Mesenchymal stem cell (in vitro differentiated cells and primary cell): ENCODE measurements at regions not wholly inside any gene's neighbourhood (a gene's known extent, or its start where the extent isn't known, plus 50 kb on each side); places are given as distances from the start of the nearest gene placed in this dataset.

Experiments
- DNase-seq: peaks from one replicate; pipeline ENCODE4 v3.0.0-alpha.2; 2013
- H2AFZ ChIP-seq: one replicate; pipeline ENCODE4 v1.6.1; 2013; ENCODE audit warnings: low read depth, mild to moderate bottlenecking, control low read depth, inconsistent platforms, low read length, moderate library complexity
- H2AK5ac ChIP-seq: 2 replicates; pipeline ENCODE4 v1.6.1; 2013; ENCODE audit warnings: low read length, moderate library complexity, mild to moderate bottlenecking, inconsistent platforms; ENCODE audit not compliant: severe bottlenecking
- H2BK120ac ChIP-seq: one replicate; pipeline ENCODE4 v1.6.1; 2013; ENCODE audit warnings: low read depth, mild to moderate bottlenecking, inconsistent platforms, low read length, moderate library complexity
- H2BK12ac ChIP-seq, 2 experiments: one replicate each; pipeline ENCODE4 v1.6.1; 2013; ENCODE audit warnings: inconsistent platforms in 2 of 2, low read length in 2 of 2, mild to moderate bottlenecking in 2 of 2, moderate library complexity in 2 of 2, control low read depth in 1 of 2
- H2BK15ac ChIP-seq: one replicate; pipeline ENCODE4 v1.6.1; 2013; ENCODE audit warnings: mild to moderate bottlenecking, low read depth, inconsistent platforms; ENCODE audit not compliant: poor library complexity, severe bottlenecking
- H2BK5ac ChIP-seq: 2 replicates; pipeline ENCODE4 v1.6.1; 2013; ENCODE audit warnings: low read depth, mild to moderate bottlenecking, low read length, control low read depth, inconsistent platforms; ENCODE audit not compliant: poor library complexity, severe bottlenecking
- H3K14ac ChIP-seq, 2 experiments: one replicate each; pipeline ENCODE4 v1.6.1; 2013; ENCODE audit warnings: inconsistent platforms in 2 of 2, low read length in 2 of 2, control low read depth in 1 of 2, mild to moderate bottlenecking in 1 of 2, moderate library complexity in 1 of 2
- H3K18ac ChIP-seq, 2 experiments: one replicate each; pipeline ENCODE4 v1.6.1; 2013; ENCODE audit warnings: inconsistent platforms in 2 of 2, low read length in 2 of 2, control low read depth in 1 of 2, low read depth in 1 of 2, mild to moderate bottlenecking in 1 of 2
- H3K23ac ChIP-seq, 2 experiments: one replicate each; pipeline ENCODE4 v1.6.1; 2013; ENCODE audit warnings: inconsistent platforms in 2 of 2, low read length in 2 of 2, mild to moderate bottlenecking in 2 of 2, moderate library complexity in 2 of 2, control low read depth in 1 of 2
- H3K27ac ChIP-seq: 2 replicates; pipeline ENCODE4 v1.5.1; 2013; ENCODE audit warnings: mild to moderate bottlenecking, moderate library complexity, low read length, control low read depth, inconsistent platforms; ENCODE audit not compliant: poor library complexity, severe bottlenecking
- H3K27me3 ChIP-seq, 2 experiments: 2 replicates each; pipeline versions ENCODE4 v1.6.1 to v1.7.0; 2013; ENCODE audit warnings: low read length in 2 of 2, mild to moderate bottlenecking in 2 of 2, moderate library complexity in 2 of 2, control low read depth in 1 of 2, inconsistent platforms in 1 of 2; ENCODE audit not compliant: control insufficient read depth in 1 of 2, insufficient read depth in 1 of 2
- H3K36me3 ChIP-seq, 2 experiments: 2 replicates each; pipeline versions ENCODE4 v1.6.1 to v1.7.0; 2013; ENCODE audit warnings: low read length in 2 of 2, control low read depth in 1 of 2, inconsistent platforms in 1 of 2, low read depth in 1 of 2, mild to moderate bottlenecking in 1 of 2; ENCODE audit not compliant: insufficient read depth in 2 of 2, control insufficient read depth in 1 of 2
- H3K4ac ChIP-seq, 2 experiments: one replicate each; pipeline ENCODE4 v1.6.1; 2013; ENCODE audit warnings: inconsistent platforms in 2 of 2, low read length in 2 of 2, mild to moderate bottlenecking in 2 of 2, moderate library complexity in 2 of 2, control low read depth in 1 of 2, low read depth in 1 of 2
- H3K4me1 ChIP-seq: 2 replicates; pipeline ENCODE4 v1.6.1; 2013; ENCODE audit warnings: low read depth, low read length, control low read depth; ENCODE audit not compliant: control insufficient read depth, insufficient read depth
- H3K4me2 ChIP-seq: 2 replicates; pipeline ENCODE4 v1.6.1; 2013; ENCODE audit warnings: low read length, mild to moderate bottlenecking, inconsistent platforms; ENCODE audit not compliant: poor library complexity, severe bottlenecking
- H3K4me3 ChIP-seq, 2 experiments: 2 replicates each; pipeline versions ENCODE4 v1.5.1 to v1.7.0; 2013; ENCODE audit warnings: low read length in 2 of 2, mild to moderate bottlenecking in 2 of 2, control low read depth in 1 of 2, low read depth in 1 of 2; ENCODE audit not compliant: insufficient read depth in 1 of 2
- H3K79me1 ChIP-seq: replicated peaks from 2 replicates; pipeline ENCODE4 v1.6.1; 2013; ENCODE audit warnings: mild to moderate bottlenecking, control low read depth, low read length, inconsistent platforms; ENCODE audit not compliant: poor library complexity, severe bottlenecking
- H3K9ac ChIP-seq: 2 replicates; pipeline ENCODE4 v1.7.0; 2013; ENCODE audit warnings: mild to moderate bottlenecking, low read length, moderate library complexity
- H3K9me3 ChIP-seq: 2 replicates; pipeline ENCODE4 v1.7.0; 2013; ENCODE audit warnings: mild to moderate bottlenecking, low read length; ENCODE audit not compliant: control insufficient read depth
- H4K8ac ChIP-seq: one replicate; pipeline ENCODE4 v1.6.1; 2013; ENCODE audit warnings: inconsistent platforms, mild to moderate bottlenecking, low read length, moderate library complexity
- H4K91ac ChIP-seq: one replicate; pipeline ENCODE4 v1.6.1; 2013; ENCODE audit warnings: mild to moderate bottlenecking, low read length, inconsistent platforms
- WGBS: methylation state at CpG from one replicate; pipeline ENCODE4 v1.1.7; 2013; ENCODE audit warnings: mixed read lengths; 5-methylcytosine and 5-hydroxymethylcytosine counted together

GRCh38 chr13:89650226-89650625 is 1697.3 kb upstream of the MIR17HG start:
- H3K9ac ChIP-seq, result no peak overlapping the region
- no peak overlapping the region for H2AFZ ChIP-seq
- no peak overlapping the region for H2BK15ac ChIP-seq
- no peak overlapping the region for H3K27ac ChIP-seq
- H3K4me2 ChIP-seq, result no peak overlapping the region
- no peak overlapping the region for H3K18ac ChIP-seq
- H2AK5ac ChIP-seq, result no peak overlapping the region
- no peak overlapping the region for H2BK12ac ChIP-seq
- H2BK5ac ChIP-seq, result no peak overlapping the region
- 91% methylated on average over 7 of the region's 7 CpGs for WGBS
- H2BK120ac ChIP-seq, result no peak overlapping the region
- H3K9me3 ChIP-seq, result peaks cover 27% of the 10 kb centered on the region
- no peak overlapping the region for H3K4ac ChIP-seq
- no peaks in the 10 kb centered on the region for H3K36me3 ChIP-seq
- H4K91ac ChIP-seq, result no peak overlapping the region
- H3K14ac ChIP-seq, result no peak overlapping the region
- DNase-seq, result no peak
- no peaks in the 10 kb centered on the region for H3K79me1 ChIP-seq
- H3K23ac ChIP-seq, result no peak overlapping the region
- no peak overlapping the region for H4K8ac ChIP-seq
- H3K27me3 ChIP-seq, result no peaks in the 10 kb centered on the region
- no peak overlapping the region for H3K4me3 ChIP-seq
- no peaks in the 10 kb centered on the region for H3K4me1 ChIP-seq

DNA sequence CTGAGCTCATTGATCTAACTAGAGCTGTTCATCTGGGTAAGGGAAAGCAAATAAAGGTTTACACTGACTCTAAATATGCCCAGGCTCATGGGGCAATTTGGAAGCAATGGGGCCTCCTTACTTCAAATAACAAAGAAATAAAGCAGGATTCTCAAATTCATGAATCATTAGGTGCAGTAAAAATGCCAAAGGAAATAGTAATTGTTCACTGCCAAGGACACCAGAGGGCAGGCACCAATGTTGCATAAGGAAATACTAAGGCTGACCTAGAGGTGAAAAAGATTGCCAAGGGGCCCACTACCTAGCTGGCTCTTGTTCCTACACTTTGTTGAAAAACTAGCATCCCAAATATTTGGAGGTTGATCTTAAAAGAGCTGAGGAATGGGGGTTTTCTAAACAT is 1686.7 kb upstream of the MIR17HG start:
- no peak overlapping the region for H2AK5ac ChIP-seq
- H3K9me3 ChIP-seq, result peaks cover 7% of the 10 kb centered on the region
- no peaks in the 10 kb centered on the region for H3K36me3 ChIP-seq
- no peak for DNase-seq
- no peak overlapping the region for H2BK12ac ChIP-seq
- no peak overlapping the region for H2AFZ ChIP-seq
- H3K4me2 ChIP-seq, result no peak overlapping the region
- H4K8ac ChIP-seq, result no peak overlapping the region
- H2BK15ac ChIP-seq, result no peak overlapping the region
- H3K14ac ChIP-seq, result no peak overlapping the region
- no peak overlapping the region for H3K23ac ChIP-seq
- no peak overlapping the region for H3K27ac ChIP-seq
- no peak overlapping the region for H3K4me3 ChIP-seq
- no peak overlapping the region for H3K4ac ChIP-seq
- H3K9ac ChIP-seq, result no peak overlapping the region
- H2BK120ac ChIP-seq, result no peak overlapping the region
- H3K27me3 ChIP-seq, result no peaks in the 10 kb centered on the region
- H3K79me1 ChIP-seq, result no peaks in the 10 kb centered on the region
- H2BK5ac ChIP-seq, result no peak overlapping the region
- H3K4me1 ChIP-seq, result no peaks in the 10 kb centered on the region
- no peak overlapping the region for H3K18ac ChIP-seq
- H4K91ac ChIP-seq, result no peak overlapping the region

DNA sequence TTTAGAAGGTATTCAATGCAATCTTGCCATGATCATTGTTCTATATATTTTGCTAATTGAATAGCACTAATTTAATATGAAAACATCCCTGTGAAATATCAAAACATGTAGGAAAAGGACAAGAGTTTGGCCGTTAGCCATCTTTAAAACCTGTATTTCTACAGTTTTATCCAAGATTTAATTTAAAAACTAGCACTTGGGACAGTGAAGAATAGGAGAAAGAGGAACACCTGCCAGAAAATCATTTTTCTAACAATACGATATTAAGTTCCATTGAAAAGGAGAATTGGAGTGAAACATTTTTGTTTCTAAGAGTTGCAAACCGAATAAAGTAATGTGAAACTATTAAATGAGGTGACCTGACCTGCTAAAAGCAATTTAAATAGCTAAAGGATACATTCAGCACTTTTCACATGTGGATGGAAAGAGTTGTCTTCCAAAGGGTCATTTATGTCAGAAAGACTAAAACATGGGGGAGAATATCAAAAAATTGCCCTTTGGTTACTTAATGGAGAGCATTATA is 1673.6 kb upstream of the MIR17HG start:
- H2AFZ ChIP-seq, result no peak overlapping the region
- no peak overlapping the region for H2BK15ac ChIP-seq
- no peak overlapping the region for H3K18ac ChIP-seq
- no peak overlapping the region for H2BK120ac ChIP-seq
- no peak overlapping the region for H3K4me2 ChIP-seq
- no peak overlapping the region for H3K14ac ChIP-seq
- H3K79me1 ChIP-seq, result no peaks in the 10 kb centered on the region
- H3K27me3 ChIP-seq, result no peaks in the 10 kb centered on the region
- H3K4me3 ChIP-seq, result no peak overlapping the region
- WGBS, result 91% methylated on average over 2 of the region's 3 CpGs
- H2AK5ac ChIP-seq, result no peak overlapping the region
- H2BK5ac ChIP-seq, result no peak overlapping the region
- no peaks in the 10 kb centered on the region for H3K9me3 ChIP-seq
- no peak overlapping the region for H3K23ac ChIP-seq
- no peaks in the 10 kb centered on the region for H3K36me3 ChIP-seq
- H4K8ac ChIP-seq, result no peak overlapping the region
- H3K4ac ChIP-seq, result no peak overlapping the region
- H3K9ac ChIP-seq, result no peak overlapping the region
- DNase-seq, result no peak
- H4K91ac ChIP-seq, result no peak overlapping the region
- no peak overlapping the region for H2BK12ac ChIP-seq
- no peaks in the 10 kb centered on the region for H3K4me1 ChIP-seq
- H3K27ac ChIP-seq, result no peak overlapping the region

DNA sequence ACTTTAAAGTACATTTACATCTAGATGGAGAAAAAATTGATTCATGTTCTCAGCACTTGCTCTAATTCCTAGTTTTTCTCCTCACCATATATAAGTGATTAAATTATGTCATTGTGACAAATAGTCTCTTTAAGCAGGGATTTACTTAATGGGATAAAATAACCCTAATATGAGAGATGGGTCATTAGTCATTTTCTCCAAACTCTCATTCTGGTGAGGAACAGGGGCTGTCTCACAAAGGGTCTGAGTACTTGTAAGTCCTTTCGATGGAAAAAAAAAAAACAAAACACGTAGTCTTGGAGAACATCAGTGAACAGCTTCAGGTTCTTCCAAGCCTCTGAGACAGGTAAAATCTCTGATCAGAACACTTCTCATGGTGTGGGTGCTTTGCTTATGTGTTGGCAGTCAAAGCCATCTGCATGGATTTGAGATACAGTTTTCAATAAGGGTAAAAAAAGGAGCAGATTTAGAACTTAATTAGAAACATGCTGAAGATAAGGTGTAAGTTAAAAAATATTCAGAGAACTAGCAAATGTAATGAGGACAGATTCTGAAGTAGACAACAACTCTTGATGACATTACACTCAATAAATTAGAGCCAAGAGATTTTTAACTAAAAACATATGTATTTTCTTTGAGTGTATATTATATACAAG is 1668.9 kb upstream of the MIR17HG start:
- Histone ChIP-seq H2BK120ac (no peak overlapping the region), H3K23ac (no peak overlapping the region), H3K9ac (no peak overlapping the region), H3K4ac (no peak overlapping the region), H3K4me1 (no peaks in the 10 kb centered on the region), H3K36me3 (no peaks in the 10 kb centered on the region), H3K27ac (no peak overlapping the region), H2AK5ac (no peak overlapping the region), H3K27me3 (no peaks in the 10 kb centered on the region), H3K4me2 (no peak overlapping the region), H2BK15ac (no peak overlapping the region), H4K8ac (no peak overlapping the region), H3K14ac (no peak overlapping the region), H3K9me3 (no peaks in the 10 kb centered on the region), H2BK12ac (no peak overlapping the region), H3K18ac (no peak overlapping the region), H2BK5ac (no peak overlapping the region), H2AFZ (no peak overlapping the region), H3K4me3 (no peak overlapping the region), H4K91ac (no peak overlapping the region), H3K79me1 (no peaks in the 10 kb centered on the region)
- WGBS, result 93% methylated on average over 2 of the region's 2 CpGs
- DNase-seq, result no peak
